Stimulated activated naive B cell treated with anti-CD40 and anti-IgM and Interleukin-4, amounts not matched to agents 10 μg/mL and 1 μg/mL and 100 μg/mL, for 72 hours (primary cell): ENCODE measurements at regions not wholly inside any gene's neighbourhood (a gene's known extent, or its start where the extent isn't known, plus 50 kb on each side); places are given as distances from the start of the nearest gene placed in this dataset.

Source experiments
- ATAC-seq, 2 donors: fragments of 150-1000 bp; cut with Tn5 transposase; replicated peaks; 2 replicates each; pipeline ENCODE4 v1.10.0; 2021; ENCODE audit warnings: moderate library complexity in 1 of 2
- DNase-seq: peaks from one replicate; pipeline ENCODE4 v3.0.0; 2021
- H3K27ac Mint-ChIP-seq: one replicate; pipeline ENCODE4 v1.8.0; 2022; ENCODE audit warnings: mild to moderate bottlenecking, mixed read lengths
- H3K27me3 Mint-ChIP-seq, 2 donors: one replicate each; pipeline ENCODE4 v1.8.0; 2022; ENCODE audit warnings: mixed read lengths in 2 of 2
- H3K36me3 Mint-ChIP-seq, 2 donors: one replicate each; pipeline ENCODE4 v1.8.0; 2022; ENCODE audit warnings: mixed read lengths in 2 of 2, mild to moderate bottlenecking in 1 of 2
- H3K4me1 Mint-ChIP-seq, 2 donors: one replicate each; pipeline ENCODE4 v1.8.0; 2022; ENCODE audit warnings: mixed read lengths in 2 of 2, mild to moderate bottlenecking in 1 of 2
- H3K4me3 Mint-ChIP-seq, 2 donors: one replicate each; pipeline ENCODE4 v1.8.0; 2022; ENCODE audit warnings: mild to moderate bottlenecking in 2 of 2, mixed read lengths in 2 of 2, moderate library complexity in 1 of 2
- H3K9me3 Mint-ChIP-seq, 2 donors: one replicate each; pipeline ENCODE4 v1.8.0; 2022; ENCODE audit warnings: mixed read lengths in 2 of 2, mild to moderate bottlenecking in 1 of 2

DNA sequence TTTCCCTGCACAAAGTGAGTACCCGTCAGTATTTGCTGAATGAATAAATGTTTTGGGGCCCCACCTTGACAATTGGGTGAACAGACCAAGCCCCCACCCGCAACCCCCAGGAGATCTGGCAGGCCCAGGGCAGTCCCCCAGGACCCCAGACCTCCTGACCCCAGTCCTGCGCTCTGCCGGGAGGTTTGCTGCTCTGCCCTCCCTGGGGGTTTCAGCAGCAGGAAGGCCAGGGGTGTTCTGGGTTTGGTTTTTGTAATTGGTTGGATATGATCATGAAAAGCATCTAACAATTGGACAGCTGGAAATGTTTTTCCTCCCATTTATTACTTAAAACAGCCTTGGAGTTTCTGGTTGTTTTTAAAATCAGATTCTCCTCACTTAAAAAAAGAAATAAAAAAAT lies 193.8 kb downstream of the URI1 start:
- Mint-ChIP-seq H3K4me1 (no peaks in the 10 kb centered on the region), H3K9me3 (no peaks in the 10 kb centered on the region), H3K27me3 (peaks cover 0 to 5% of the 10 kb centered on the region in 2 donors), H3K36me3 (no peaks in the 10 kb centered on the region), H3K27ac (no peak overlapping the region), H3K4me3 (no peak overlapping the region)
- DNase-seq, result no peak
- ATAC-seq, result no peak

DNA sequence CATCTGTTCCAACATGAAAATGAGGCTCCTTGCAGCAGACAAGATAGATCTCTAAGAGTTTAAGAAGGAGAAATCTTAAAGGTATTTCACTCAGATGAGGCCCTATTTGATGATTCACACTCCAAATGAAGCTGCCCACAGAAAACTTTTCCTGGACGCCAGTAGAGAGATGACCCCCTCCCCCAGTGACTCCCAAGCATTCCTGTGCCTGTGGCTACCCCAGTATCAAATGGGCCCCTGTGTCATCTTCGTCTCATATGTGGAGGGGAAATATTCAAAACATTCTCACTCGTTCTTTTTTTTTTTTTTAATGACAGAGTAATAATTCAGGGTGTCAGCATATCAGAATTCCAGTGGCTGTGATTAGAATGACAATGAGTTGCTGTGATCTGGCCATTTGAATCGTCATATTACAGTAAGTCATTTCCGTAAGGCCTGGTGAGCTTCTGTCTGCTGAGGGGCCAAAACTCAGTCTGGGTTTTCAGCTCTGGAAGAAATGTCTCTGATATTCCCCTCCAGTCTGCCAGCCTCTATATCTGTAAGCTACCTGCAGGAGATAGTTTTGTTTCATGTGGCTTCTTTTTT lies 194.7 kb downstream of the URI1 start:
- no peaks in the 10 kb centered on the region for H3K9me3 Mint-ChIP-seq
- H3K4me1 Mint-ChIP-seq, result no peaks in the 10 kb centered on the region
- no peak overlapping the region for H3K4me3 Mint-ChIP-seq
- ATAC-seq (no peak), DNase-seq (no peak)
- H3K36me3 Mint-ChIP-seq, result no peaks in the 10 kb centered on the region
- H3K27ac Mint-ChIP-seq, result no peak overlapping the region
- peaks cover 0 to 5% of the 10 kb centered on the region in 2 donors for H3K27me3 Mint-ChIP-seq

DNA sequence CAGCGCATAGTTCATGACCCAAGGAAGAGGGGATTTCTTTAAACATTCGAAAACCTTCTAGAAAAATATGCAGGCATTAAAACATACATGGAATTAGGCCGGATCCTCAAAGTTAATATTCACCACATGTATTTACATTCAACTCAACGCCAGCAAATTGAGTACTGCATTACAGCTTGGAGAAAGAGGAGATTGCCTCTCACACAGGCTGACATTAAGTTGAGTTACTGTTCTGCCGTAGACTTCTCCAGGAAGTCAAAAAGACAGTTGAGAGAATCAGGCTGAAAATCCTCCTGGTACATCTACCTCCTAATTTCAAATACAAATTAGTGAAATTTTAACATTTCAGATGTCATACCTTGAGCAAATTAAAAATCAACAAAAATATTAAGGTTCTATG lies 195.7 kb downstream of the URI1 start:
- DNase-seq (no peak), ATAC-seq (no peak)
- Mint-ChIP-seq H3K27me3 (peaks cover 0 to 5% of the 10 kb centered on the region in 2 donors), H3K9me3 (no peaks in the 10 kb centered on the region), H3K27ac (no peak overlapping the region), H3K4me3 (no peak overlapping the region), H3K4me1 (no peaks in the 10 kb centered on the region), H3K36me3 (no peaks in the 10 kb centered on the region)

DNA sequence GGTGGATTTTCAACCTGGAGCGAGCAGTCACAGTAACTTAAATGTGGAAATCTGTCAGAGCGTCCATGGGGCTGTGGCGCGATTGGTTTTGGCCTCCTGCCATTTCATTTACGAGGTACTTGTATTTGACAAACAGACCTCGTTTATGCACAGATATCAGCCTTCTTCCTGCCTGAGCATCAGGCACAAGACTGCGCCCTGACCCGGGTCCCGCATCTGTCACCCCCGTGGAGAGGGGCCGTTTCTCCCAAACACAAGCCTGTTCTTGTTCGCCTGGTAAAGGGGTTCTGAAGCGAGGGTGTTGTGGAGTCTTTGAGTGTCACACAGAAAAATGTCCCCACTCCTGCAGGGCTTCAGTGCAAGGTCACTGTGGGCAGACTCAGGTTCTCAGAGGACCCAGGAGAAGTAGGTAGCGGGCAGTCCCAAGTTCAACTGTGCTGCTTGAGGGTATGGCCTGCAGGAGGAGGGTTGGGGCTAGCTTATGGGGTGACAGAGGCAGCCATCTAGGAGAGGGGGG lies 202.3 kb downstream of the URI1 start:
- no peak for ATAC-seq
- Mint-ChIP-seq H3K4me1 (no peaks in the 10 kb centered on the region), H3K27me3 (peaks cover 4 to 6% of the 10 kb centered on the region in 2 donors), H3K36me3 (no peaks in the 10 kb centered on the region), H3K27ac (no peak overlapping the region), H3K9me3 (no peaks in the 10 kb centered on the region), H3K4me3 (no peak overlapping the region)
- no peak for DNase-seq

DNA sequence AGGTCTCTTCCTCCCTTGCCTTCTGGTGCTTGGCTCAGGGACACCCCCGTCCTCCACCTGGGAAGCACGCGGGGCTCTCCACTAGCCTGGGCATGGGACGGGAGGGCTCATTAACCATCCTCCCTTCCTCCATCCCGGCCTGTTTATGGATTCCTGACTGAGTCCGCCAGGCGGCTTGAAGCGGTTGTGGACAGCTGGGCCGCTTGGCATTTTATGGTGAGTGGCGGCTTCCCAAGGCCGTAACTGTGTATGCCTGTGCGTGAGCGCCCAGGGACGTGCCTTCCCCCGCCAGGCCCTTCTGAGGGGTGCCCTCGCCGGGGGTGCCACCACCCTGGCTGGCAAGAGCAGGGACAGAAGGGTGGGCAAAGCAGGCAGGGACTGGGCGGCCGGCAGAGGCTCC lies 202.8 kb downstream of the URI1 start:
- H3K36me3 Mint-ChIP-seq, result no peaks in the 10 kb centered on the region
- ATAC-seq, result no peak
- DNase-seq, result no peak
- no peaks in the 10 kb centered on the region for H3K4me1 Mint-ChIP-seq
- H3K27me3 Mint-ChIP-seq, result peaks cover 6% of the 10 kb centered on the region in 2 donors
- H3K27ac Mint-ChIP-seq, result no peak overlapping the region
- H3K9me3 Mint-ChIP-seq, result no peaks in the 10 kb centered on the region
- no peak overlapping the region for H3K4me3 Mint-ChIP-seq

DNA sequence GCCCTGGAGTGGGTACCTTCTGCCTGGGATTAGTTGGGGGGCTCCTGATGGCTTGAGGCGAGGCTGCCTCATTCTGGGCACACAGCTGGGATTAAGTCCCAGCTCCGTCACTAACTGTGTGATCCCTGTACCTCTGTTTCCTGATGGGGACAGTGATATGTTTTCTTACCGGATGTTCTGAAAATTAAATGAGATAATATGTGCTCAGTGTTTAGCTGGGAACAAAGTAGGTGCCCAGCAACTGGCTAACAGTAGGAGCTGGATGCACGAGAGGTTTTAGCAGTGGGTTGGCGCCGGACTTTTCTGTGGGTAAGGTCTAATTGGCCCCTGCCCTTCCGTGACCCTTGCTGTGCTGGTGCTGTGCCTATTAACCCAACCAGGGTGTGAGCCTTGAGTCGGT lies 203.4 kb downstream of the URI1 start:
- DNase-seq (no peak), ATAC-seq (no peak)
- peaks cover 6 to 10% of the 10 kb centered on the region in 2 donors for H3K27me3 Mint-ChIP-seq
- no peaks in the 10 kb centered on the region for H3K36me3 Mint-ChIP-seq
- no peaks in the 10 kb centered on the region for H3K9me3 Mint-ChIP-seq
- peaks cover 0 to under 1% of the 10 kb centered on the region in 2 donors for H3K4me1 Mint-ChIP-seq
- H3K27ac Mint-ChIP-seq, result no peak overlapping the region
- H3K4me3 Mint-ChIP-seq, result no peak overlapping the region

DNA sequence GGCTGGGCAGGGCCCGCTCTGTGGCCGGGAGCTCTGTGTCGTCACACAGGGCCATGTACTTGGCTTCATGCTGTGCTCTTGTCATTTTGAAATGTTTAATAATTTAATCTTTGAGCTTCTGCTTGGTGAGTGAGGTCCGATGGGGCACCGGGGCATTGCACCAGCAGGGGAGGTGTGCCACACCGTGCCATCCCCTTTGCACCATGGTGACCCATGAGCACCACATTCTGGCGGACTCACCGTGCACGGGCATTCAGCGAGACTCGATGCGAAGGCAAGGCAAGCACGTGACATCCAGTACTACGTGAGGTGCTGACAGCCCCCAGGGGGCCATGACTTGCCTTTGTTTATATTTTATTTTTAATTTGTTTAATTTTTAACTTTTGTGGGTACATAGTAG lies 204.3 kb downstream of the URI1 start:
- Mint-ChIP-seq H3K27ac (no peak overlapping the region), H3K4me3 (no peak overlapping the region), H3K36me3 (no peaks in the 10 kb centered on the region), H3K4me1 (peaks cover 0 to 7% of the 10 kb centered on the region in 2 donors), H3K27me3 (peaks cover 10 to 13% of the 10 kb centered on the region in 2 donors), H3K9me3 (no peaks in the 10 kb centered on the region)
- no peak for ATAC-seq
- no peak for DNase-seq

DNA sequence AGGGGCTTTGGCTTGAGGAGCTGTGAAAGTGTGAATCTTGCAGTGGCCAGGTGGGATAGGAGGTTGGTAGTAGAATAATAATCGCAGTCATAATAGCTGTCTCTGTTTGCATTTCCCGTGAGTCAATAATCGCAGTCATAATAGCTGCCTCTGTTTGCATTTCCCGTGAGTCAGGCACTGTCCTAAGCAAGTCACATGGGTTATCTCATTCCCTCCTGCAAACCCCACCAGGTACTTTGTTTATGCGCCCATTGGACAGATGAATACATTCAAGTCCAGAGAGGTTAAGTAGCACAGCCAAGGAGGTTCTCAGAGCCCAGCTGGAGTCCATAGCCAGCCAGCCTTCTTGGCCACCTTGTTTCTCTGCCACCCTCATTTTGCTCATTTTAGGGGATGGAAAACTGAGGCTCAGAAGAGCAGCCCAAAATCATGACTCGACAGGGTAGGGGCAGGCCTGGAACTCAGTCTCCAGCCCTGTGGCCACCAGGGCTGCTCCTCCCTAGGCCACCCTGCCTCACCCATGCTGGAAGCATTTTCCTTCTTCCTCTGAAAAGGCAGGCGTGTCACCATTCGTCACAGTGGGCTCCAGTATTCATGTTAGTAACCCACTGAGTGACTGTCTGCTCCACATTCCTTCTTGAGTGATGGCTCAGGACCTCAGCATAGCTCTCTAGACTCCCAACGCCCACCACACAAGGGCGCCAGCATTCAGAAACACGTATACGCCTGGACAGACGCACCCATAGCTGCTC lies 206.2 kb downstream of the URI1 start:
- no peak for DNase-seq
- Mint-ChIP-seq H3K36me3 (no peaks in the 10 kb centered on the region), H3K27ac (no peak overlapping the region), H3K4me1 (peaks cover under 1 to 15% of the 10 kb centered on the region in 2 donors), H3K4me3 (no peak overlapping the region), H3K27me3 (peaks cover 13 to 14% of the 10 kb centered on the region in 2 donors), H3K9me3 (no peaks in the 10 kb centered on the region)
- no peak for ATAC-seq

DNA sequence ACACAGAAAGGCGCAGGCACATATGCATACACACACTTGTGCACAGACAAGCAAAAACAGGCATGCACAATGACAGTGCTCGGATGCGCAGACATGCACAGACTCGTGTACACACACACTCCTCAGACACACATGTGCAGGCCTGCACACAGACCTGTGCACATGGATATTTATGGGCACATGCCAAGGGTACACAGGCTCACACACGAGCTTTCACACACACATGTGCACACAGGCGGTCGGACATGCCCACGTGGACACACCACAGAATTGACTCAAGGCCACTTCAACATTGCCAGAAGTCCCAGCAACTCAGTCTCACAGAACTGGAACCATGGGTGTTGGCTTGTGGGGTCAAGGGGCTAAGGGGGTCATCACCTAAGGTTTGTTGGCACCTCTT lies 206.8 kb downstream of the URI1 start:
- Mint-ChIP-seq H3K27me3 (peaks cover 12 to 13% of the 10 kb centered on the region in 2 donors), H3K9me3 (no peaks in the 10 kb centered on the region), H3K27ac (no peak overlapping the region), H3K4me3 (no peak overlapping the region), H3K4me1 (peaks cover 5 to 21% of the 10 kb centered on the region in 2 donors), H3K36me3 (no peaks in the 10 kb centered on the region)
- DNase-seq (no peak), ATAC-seq (no peak)

DNA sequence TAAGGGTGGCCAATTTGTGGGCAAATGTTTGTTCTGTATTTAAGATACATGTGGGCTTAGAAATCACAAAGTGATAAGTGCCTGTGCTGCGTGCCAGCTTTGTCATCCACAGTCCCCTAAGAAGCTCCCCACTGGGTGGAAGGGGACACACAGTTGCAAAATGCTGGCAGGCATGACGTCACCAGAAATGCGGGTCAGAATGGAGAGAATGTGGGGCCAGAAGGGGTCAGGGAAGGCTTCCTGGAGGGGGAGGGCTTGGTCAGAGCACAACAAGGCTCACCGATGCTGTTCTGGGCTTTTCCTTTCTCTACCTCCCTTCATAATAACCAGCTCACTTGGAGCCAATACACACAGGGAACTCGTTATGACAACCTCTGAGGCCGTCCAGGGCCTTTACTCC lies 207.3 kb downstream of the URI1 start:
- Mint-ChIP-seq H3K9me3 (no peaks in the 10 kb centered on the region), H3K36me3 (no peaks in the 10 kb centered on the region), H3K27ac (no peak overlapping the region), H3K4me3 (no peak overlapping the region), H3K4me1 (peaks cover 10 to 26% of the 10 kb centered on the region in 2 donors), H3K27me3 (peaks cover 11 to 13% of the 10 kb centered on the region in 2 donors)
- no peak for ATAC-seq
- DNase-seq, result no peak

DNA sequence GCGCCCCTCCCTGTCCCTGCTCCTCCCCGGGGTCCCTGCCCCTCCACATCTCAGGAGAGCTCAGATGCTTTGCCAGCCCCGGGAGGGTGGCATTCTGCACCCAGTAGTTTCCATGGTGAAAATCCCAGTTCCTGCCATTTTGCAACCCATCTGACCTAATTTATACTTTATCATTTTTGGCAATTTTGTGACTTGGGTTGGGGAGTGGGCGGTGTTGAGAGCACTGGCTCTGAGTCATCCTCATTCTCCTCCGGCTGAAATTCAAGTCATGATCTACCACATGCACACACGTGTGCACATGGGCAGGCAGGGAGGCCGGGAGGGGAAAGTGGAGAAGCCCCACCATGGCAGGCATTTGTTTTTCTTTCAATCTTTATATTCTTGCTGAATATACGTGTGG lies 208.6 kb downstream of the URI1 start:
- Mint-ChIP-seq H3K36me3 (no peaks in the 10 kb centered on the region), H3K27ac (no peak overlapping the region), H3K9me3 (no peaks in the 10 kb centered on the region), H3K27me3 (peaks cover 13 to 16% of the 10 kb centered on the region in 2 donors), H3K4me3 (no peak overlapping the region), H3K4me1 (peaks cover 13 to 36% of the 10 kb centered on the region in 2 donors)
- ATAC-seq, result no peak
- DNase-seq, result no peak

DNA sequence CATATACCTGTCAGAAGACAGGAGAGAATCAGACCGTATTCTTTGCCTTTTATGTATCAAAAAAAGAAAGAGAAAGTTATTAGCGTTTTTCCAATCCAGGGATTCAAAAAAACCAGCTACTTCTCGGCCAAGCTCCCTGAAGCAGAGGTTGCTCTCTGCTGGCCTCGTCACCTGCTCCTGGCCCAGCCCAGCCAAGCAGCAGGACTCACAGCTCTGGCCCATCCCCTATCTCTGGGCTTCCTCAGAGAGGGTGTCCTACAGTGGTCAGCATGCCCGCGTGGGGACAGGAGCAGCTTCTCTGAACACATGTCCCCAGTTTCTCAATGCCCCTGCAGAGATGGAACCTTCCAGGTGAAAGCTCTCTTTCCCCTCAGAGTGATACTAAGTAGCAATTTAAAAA lies 209.0 kb downstream of the URI1 start:
- Mint-ChIP-seq H3K4me3 (no peak overlapping the region), H3K27ac (no peak overlapping the region), H3K4me1 (peaks cover 13 to 37% of the 10 kb centered on the region in 2 donors), H3K9me3 (no peaks in the 10 kb centered on the region), H3K36me3 (no peaks in the 10 kb centered on the region), H3K27me3 (peaks cover 17 to 21% of the 10 kb centered on the region in 2 donors)
- ATAC-seq (no peak), DNase-seq (no peak)

DNA sequence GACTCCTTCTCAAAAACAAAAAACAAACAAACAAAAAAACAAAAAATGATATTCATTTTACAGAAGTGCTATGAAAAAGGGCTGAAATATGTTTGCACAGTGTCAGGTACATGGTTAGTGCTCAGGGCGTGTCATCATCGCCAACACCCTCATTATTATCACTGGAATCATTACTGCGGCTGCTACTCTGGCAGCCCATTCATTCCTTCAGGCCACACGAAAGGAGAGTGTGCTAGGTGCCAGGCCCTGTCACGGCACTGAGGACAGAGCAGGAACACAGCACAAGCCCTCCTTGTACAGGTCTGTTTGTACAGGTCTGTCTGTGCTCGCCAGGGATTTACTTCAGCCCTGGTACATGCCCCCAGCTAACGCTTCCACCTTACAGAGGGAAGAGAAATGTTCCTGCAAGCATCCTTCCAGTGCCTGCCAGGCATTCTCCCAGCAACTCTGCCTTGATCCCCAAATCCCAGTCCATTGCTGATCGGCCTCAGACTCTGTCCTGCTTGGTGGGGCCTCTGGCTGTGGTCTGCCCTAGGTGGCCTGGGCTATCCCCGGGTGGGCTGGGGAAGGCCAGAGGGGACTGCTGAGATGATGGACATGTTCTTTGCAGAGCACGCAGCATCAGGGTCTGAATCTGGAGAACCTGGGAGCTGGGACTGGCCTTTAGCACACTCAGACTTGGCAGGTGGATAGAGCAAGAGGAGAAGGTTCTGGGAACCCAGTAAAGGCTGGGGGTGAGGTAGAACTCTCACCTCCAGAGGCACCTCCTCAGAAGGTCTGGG lies 210.7 kb downstream of the URI1 start:
- H3K4me1 Mint-ChIP-seq, result peaks cover 13 to 37% of the 10 kb centered on the region in 2 donors
- H3K4me3 Mint-ChIP-seq, result no peak overlapping the region
- H3K36me3 Mint-ChIP-seq, result no peaks in the 10 kb centered on the region
- ATAC-seq (no peak), DNase-seq (no peak)
- no peak overlapping the region for H3K27ac Mint-ChIP-seq
- peaks cover 20 to 30% of the 10 kb centered on the region in 2 donors for H3K27me3 Mint-ChIP-seq
- H3K9me3 Mint-ChIP-seq, result no peaks in the 10 kb centered on the region

DNA sequence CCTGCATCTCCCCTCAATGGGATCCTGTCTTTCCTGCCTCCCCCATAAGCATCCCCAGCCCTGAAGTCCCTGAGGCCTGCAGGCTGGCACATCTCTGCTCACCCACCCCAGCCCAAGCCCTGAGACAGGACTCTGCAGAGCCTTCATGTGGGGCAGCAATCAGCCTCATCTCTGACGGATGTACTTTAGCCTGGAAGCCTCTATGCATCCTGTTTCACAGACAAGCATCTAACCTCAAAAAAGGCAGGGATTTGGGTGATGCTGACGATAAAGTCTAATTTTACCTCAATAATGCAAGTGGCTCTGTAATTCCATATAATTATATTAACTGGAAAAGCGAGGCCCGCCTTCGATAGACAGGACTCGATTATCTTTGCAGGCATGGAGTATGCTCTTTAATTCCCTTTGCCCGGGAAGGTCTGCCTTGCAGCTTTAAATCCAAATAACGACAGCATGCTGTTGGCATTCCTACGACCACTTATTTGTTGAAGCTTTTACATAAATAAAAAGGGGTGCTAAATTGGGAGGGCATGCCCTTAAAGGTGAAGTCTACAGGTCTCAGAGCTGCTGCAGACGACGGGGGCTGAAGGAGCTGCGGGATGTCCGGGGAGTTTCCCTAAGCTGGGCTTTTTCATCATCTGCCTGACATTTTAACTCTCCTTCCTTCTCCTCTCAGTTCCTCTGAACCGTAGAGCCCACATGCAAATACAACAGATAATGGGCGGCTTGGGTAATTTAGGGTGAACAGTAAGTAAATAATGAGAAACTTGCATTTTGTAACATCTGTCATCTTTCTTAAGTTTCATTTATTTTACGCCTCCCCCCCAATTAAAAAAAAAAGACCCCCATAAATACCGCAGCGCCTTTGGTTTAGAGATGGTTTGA lies 211.5 kb downstream of the URI1 start:
- DNase-seq, result peak; percentile 49
- Mint-ChIP-seq H3K27ac (no peak overlapping the region), H3K9me3 (no peaks in the 10 kb centered on the region), H3K27me3 (peaks cover 20 to 29% of the 10 kb centered on the region in 2 donors), H3K36me3 (no peaks in the 10 kb centered on the region), H3K4me3 (peak overlapping the region; percentile 47 to 59), H3K4me1 (peaks cover 13 to 37% of the 10 kb centered on the region in 2 donors)
- ATAC-seq, result peak; percentile 95 to 96
